GM18858 (cell line): ENCODE measurements at regions not wholly inside any gene's neighbourhood (a gene's known extent, or its start where the extent isn't known, plus 50 kb on each side); places are given as distances from the start of the nearest gene placed in this dataset.

Source experiments
- ATAC-seq: cut with Tn5 transposase; IDR thresholded peaks from one replicate; pipeline ENCODE4 v1.9.1; 2021; ENCODE audit not compliant: unreplicated experiment

DNA sequence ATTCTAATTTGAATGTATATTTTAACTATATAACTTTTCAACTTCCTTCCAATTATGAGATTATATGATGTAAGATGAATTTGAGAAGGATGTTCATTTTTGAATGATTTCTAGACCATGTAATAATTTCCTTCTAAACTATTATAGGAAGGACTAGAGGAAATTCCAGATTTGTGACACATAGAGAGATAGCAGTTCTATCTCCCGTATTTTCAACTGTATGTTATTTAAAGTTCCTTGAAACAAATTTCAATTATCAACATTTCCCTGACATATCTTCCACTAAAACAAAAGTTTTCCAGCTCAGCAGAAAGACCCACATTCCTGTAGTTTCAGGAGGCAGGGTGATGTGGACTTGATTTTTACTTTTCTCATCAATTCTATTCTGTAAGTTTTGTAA, 396.7 kb upstream of the C1orf87 start:
- ATAC-seq, result no peak

DNA sequence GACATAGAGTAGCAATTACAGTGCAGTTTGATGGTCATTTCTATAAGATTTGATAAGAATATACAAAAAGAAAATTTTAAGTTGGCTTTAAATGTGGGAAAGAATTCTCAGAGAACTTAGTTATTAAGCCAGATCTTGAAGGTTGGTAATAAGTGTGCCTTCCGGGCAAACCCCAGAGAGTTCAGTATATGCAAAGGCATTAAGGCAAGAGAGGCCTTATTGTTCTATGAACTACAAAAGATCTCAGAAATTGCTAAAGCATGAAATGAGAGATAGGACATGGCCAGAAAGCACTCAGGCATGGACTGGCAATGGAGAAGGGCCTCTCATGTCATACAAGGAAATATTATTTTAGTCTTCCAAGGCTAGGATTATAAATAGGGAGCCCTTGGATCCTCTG, 390.2 kb upstream of the C1orf87 start:
- ATAC-seq, result no peak

DNA sequence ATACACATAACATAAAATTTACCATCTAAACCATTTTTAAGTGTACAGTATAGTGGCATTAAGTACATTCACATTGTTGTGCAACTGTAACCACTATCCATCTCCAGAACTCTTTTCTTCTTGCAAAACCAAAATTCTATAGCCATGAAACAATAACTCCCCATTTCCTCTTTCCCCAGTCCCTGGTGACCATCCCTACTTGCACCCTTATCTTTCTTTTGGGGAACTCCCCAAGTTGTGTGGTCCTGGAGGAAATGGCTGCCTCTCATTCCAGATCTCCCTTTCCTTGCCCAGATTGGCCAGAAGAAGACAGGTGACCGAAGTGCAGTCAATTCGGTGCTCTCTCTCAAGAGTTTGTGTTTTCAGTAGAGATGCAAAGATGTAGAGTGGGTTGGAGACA, 389.6 kb upstream of the C1orf87 start:
- no peak for ATAC-seq

DNA sequence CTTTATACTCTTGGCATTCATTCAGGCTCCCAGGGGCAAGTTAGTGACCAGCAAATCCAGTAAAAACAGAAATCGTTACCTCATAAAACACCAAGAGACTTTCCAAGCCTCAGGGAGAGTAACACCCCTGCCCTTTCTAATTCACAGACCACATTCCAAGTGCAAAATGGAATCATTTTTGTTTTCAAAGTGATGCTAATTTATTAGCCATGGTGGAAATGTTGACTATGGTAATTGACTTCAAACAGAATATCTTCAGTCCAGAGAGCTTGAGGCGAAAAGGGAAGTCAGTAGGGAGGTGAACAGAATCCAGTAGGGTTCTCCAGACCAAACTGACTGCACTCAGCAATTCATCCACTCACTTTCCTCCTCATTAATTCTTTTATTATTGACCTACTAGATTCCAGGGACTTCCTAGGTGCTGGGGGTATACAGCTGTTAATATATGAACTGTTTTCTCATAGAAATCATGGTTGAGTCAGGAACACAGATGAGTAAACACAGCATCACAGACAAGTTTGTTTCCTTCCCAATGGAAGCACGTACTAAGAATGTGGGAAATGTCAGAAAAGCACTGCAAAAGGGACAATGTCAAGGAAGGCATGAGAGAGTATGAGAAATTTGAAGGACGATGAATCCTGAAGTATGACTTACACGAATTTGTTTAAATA, 388.5 kb upstream of the C1orf87 start:
- no peak for ATAC-seq

DNA sequence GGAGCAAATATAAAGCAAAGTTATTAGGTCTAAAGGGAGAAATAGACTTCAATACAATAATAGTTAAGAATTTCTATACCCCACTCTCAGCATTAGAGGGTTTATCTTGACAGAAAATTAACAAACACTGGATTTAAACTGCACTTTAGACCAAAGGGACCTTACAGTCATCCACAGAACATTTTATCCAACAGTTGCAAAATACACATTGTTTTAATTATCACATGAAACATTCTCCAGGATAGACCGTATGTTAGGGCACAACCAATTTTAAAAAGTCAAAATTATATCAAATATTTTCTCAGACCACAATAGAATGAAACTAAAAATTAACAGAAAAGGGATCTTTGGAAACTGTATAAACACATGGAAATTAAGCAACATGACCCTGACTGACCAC, 384.5 kb upstream of the C1orf87 start:
- no peak for ATAC-seq

DNA sequence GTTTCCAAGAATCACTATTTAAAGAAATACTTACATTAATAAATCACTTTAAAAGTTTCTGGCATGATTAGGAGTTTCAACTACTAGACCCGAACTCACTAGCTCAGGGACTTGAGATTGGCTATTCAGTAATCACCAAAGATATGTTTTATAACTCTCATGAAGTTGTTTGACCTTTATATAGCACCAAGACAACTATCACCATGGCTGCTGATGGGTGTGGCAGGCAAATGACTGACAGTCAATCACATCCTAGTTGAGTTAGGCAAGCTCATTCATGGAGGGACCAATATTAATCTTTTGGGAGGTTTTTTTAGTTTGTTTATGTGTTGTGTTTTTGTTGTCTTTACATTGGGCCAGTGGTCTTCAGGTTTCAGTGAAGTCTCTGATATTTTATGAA, 376.3 kb upstream of the C1orf87 start:
- ATAC-seq, result no peak

DNA sequence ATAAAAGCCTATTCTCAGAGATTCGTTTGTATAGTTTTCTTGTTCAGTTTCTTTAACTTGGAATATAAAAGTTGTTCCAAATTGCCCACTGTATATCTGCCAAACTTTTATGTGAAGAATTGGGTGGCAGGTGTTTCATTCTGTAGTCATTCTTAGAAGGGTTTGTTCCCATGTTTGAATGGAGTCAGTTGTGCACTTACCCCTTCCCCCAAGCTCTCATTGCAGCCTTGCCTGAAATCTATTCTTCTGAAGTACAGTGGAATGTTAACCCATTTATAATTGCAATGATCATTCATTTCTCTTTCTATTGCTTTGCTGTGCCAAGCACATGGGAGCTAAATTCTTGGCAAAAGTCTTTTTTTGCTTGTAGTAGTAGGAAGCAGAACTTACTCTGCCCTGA, 375.3 kb upstream of the C1orf87 start:
- no peak for ATAC-seq

DNA sequence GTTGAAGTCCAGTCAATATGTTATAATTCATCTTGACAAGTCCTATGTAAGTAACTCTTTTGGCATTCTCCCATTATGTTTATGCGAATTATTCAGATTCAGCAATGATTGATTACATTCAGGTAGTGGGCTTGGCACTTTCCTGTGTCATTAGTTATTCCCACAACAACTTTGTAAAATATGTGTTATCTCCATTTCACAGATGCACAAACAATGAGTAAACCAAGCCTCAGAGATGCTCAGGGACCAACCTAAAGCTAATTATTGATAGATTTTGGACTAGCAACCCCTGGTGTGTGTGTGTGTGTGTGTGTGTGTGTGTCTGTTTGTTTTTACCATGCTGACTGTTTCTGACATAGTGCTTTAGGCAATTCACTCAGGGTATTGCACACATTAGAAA, 371.1 kb upstream of the C1orf87 start:
- ATAC-seq, result no peak

DNA sequence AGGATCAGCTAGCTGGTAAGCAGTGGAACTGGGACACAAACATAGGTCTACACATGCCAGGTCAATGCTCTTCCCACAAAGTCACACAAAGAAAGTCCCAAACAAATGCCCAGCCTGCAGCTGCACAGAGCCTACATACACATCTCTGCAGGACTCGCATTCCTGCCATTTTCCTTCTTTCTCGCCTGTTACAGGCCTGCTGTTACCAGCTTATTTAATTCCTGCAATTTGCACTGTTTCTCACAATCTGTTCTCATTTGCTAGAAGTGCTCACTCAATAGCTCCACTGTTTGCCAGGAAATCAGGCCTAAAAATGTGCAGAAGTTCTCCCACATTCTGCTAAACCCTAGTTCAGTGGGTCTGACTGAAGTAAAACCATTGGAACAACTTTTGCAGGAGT, 362.6 kb upstream of the C1orf87 start:
- no peak for ATAC-seq

DNA sequence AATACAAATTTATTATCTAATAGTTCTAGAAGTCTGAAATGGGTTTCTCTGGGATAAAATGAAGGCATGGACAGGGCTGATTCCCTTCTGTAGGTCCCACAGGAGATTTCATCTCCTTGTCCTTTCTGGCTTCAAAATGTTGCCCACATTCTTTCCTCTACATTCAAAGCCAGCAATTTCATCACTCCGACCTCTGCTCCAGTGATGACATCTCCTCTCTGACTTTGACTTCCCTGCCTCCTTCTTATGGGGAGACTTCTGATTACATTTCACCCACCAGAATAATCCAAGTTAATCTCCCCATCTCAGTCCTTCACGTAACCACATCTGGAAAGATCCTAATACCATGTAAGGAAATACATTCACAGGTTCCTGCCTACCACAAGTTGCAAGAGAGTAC, 358.0 kb upstream of the C1orf87 start:
- no peak for ATAC-seq

DNA sequence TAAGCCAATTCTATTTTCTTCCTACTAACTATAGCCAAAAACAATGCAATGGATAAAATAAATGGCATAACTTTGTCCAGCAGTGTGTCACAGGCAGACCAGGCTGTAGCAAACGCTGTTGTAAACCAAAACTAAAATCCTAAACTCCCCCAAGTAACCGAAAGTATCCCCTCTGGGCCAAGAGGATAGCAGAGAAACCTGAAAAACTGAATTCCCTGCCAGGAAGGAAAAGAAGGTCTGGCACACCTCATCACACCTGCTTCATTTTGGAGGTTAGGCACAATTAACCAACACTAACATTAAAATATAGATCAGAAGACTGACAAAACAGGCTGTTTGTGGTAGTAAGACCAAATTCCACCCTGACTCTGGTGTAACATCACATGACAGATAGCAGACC, 356.8 kb upstream of the C1orf87 start:
- ATAC-seq, result no peak

DNA sequence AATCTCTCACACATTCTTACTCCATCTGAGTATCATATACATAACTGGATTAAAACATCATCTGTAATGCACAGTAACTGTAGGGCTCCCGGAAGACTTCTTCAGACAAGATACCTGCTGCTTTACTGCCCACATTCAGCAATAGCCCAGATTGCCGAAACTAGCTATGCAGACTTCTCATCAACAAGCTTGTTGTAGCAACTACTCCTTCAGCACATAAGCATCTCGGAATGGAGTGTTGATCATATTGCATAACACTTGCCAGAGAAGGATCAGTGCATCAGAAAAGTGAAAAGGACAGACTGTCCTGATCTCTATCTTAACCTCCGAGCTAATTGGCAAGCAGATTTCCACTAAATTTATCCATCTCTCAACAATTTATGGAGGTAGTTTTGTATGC, 354.6 kb upstream of the C1orf87 start:
- no peak for ATAC-seq

DNA sequence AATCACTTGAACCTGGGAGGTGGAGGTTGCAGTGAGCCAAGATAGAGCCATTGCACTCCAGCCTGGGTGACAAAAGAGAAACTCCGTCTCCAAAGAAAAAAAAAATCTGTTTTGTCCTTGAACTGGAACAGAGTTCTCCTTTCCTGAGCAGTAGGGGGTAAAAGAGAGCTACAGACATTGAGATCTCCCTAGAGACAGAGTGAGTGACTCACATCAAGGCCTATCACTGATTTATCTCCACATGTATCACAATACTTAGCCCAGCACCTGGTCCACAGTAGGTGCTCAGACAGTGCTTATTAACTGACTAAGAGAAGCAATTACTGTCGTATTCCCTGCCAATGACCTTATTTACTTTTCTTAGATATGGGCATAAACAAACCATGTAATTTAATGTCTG, 354.1 kb upstream of the C1orf87 start:
- ATAC-seq, result no peak

DNA sequence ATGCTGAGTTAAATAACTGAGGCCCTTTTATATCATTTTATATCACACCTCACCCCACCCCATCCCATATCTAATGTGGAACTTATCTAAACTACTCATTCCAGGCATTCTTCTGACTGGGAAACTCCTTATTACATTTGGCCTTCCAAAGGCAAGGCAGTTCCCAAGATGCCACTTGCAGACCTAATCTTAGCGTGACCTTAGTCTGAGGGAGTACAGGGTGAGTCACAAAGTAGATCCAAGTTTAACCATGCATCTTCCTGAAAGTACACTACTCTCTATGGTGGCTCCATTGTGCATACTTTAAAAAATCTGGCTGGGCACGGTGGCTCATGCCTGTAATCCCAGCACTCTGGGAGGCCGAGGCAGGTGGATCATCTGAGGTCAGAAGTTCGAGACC, 353.6 kb upstream of the C1orf87 start:
- ATAC-seq, result no peak

DNA sequence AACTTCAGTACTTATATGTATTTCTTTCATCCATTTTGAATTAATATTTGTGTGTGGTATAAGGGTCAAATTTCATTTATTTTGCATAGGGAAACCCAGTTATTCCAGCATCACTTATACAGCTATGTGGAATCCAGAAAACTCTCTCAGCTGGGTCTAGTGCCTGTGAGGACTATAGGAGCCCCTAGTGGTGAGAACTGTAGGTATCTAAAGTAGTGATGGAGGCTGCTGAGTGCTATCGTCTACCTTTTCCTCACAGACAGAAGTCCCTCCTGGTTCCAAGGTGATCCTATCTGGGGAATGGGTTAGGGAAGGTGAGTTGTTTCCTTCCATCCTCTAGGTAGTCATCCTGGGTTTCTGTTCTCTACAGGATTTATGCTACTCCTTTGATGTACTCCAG, 352.0 kb upstream of the C1orf87 start:
- ATAC-seq, result peak; percentile 65

DNA sequence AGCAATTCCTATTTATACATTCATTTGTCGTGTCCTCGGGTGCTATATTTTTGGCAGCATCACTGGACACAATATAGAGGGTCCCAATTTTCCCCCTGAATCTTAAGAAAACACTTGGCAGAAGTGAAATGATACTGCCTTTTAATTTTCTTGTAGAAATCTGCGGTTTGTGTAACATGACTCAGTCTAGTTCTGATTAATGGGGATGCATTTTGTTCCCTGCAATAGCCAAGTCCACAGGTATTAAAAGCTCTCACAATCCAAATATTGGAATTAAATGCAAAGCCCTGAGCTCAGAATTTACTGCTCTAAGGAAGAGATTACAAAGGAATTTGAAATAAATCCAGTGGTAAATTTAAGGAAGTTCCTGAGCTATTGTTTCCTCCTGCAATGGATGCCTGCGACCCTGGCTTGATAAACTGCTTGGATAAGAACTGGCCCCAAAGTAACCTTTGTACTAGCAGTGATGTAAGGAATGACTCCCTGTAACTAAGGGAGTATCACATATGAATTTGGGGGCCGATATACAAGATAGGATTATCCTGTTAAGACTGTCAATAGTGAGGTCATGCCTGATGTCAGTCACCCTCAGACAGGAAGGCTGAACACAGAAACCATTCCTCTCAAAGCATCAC, 349.7 kb upstream of the C1orf87 start:
- ATAC-seq, result no peak

DNA sequence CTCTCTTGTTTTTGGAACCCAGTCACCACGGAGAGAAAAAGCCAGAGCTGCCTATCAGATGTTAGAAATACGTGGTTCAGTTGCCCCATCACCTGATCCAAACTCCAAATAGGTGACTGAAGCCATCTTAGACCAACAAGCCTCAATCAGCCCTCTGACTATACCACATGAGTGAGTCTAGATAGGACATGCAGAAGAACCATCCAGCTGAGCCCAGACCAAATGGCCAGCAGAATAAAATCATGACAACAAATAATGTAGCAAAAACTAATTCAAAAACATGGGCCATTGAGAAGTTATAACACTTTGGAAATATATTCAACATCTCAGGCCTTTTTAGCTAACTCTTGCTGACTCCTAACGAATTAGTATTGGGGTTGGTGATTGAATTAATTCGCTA, 348.4 kb upstream of the C1orf87 start:
- no peak for ATAC-seq

DNA sequence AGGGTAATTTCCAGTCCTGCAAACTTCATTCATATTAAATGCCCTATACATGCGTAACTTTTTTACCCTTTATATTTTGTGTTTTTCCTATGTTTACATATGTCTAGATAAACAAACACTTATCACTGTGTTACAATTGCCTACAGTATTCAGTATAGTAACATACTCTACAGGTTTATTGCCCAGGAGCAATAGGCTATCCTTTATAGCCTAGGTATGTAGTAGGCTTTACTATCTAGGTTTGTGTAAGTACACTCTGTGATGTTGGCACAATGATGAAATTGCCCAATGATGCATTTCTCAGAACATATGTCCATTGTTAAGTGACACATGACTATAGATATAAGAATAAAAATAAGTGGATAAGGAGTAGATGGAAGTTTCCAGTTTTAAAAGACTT, 345.5 kb upstream of the C1orf87 start:
- no peak for ATAC-seq

DNA sequence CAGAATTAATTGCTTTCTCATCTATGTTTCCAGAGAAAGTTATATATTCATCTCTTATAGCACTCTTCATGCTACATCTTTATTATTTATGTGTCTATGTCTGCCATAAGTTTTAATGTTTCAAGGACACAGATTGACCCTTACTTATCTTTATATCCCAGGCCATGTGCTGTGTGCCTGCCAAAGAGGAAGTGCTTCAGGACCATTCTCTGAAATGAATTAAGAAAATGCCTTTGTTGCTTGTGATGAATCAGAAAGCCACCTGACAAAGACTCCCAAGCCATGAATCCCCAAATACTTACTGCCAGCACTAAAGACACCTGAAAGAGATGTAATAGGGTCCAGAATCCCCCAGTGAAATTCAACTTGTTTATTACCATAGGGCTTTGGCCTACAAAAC, 342.1 kb upstream of the C1orf87 start:
- ATAC-seq, result no peak

DNA sequence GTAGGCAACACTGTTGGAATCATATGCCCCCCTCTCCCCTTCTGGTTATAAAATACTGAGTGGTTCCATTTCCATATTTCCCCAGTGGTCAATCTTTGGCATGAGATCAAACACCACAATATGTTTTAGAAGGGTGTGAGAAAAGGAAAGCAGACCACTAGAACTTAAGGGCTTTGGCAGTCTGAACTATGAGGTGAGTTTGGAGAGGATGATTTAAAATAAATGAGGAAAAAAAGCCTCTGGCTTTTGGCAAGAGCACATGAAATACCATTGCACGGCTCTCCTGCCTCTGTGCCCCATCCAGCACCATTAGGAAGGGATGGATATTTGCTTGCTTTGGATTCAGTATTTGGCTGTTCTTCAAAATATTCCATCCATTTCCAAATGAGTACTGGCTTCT, 339.5 kb upstream of the C1orf87 start:
- ATAC-seq, result no peak

DNA sequence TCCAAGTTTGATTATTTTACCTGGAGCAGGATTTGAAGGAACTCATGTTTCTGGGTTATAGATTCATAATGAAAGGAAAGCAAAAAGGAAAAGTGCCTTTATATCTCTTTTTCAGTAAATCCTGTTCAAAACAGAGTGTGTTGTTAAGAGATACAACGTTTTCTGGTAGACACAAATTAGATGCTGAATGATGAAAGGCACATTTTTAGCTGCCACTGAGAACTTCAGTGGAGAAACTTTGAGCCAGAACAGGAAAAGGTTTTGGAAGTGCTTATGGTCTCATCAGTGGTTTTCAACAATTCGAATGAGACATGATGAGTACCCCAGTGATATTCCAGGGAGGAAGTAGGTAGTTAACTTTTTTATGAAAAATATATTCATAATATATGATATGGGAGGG, 338.0 kb upstream of the C1orf87 start:
- ATAC-seq, result no peak

DNA sequence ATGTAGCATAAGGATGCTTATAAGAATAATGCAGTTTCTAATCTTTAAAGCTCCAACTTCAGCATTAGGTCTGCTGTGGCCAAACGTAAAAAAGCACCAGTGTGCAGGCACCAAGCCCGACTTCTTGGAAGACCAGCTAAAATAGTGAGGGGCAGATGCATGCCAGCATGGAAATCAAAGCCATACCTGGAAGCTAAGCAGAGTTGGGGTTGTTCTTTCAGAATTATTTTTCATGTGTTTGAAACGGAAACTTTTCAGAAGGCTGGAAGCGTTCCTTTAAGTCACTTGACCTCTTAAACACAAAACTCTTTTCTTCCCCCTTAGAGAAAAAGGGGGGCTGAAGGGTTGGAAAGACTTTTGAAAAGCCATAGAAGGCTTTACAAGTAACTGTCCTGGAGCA, 329.2 kb upstream of the C1orf87 start:
- ATAC-seq, result no peak

DNA sequence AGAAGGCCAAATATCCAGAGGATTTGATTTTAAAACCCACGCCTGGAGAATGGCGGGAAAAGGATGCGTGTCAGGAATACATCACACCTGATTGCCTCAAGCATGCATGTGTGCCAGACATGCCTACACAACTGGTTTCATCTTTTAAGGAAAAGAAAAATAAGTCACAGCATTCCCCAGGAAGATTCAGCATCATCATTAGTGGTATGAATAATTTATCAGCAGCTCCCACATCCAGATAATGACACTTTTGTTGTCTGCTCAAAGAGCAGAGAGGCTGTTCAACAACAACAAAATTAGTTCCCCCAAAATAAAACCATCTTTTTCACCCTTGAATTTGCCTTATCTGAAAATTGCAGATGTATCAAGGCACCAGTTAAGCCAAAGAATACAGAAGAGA, 328.6 kb upstream of the C1orf87 start:
- ATAC-seq, result no peak
